HEK293T (cell line): ENCODE measurements at regions not wholly inside any gene's neighbourhood (a gene's known extent, or its start where the extent isn't known, plus 50 kb on each side); places are given as distances from the start of the nearest gene placed in this dataset.

ENCODE experiments used
- BHLHE40 ChIP-seq: fragments of 450-650 bp; IDR thresholded peaks from 2 replicates; pipeline ENCODE4 v1.6.1; 2016; ENCODE audit warnings: mild to moderate bottlenecking, moderate library complexity, borderline replicate concordance
- FOXM1 ChIP-seq: fragments of 450-650 bp; IDR thresholded peaks from 2 replicates; pipeline ENCODE4 v1.6.1; 2017; ENCODE audit warnings: mild to moderate bottlenecking, borderline replicate concordance

- TF ChIP-seq FOXM1 (no peak), BHLHE40 (no peak)
These were observed 1145.2 kb upstream of the GJE1 start for GRCh38 chr6:140987364-140988155.
